ENCODE measurements at regions not wholly inside any gene's neighbourhood (a gene's known extent, or its start where the extent isn't known, plus 50 kb on each side); places are given as distances from the start of the nearest gene placed in this dataset.

DNA sequence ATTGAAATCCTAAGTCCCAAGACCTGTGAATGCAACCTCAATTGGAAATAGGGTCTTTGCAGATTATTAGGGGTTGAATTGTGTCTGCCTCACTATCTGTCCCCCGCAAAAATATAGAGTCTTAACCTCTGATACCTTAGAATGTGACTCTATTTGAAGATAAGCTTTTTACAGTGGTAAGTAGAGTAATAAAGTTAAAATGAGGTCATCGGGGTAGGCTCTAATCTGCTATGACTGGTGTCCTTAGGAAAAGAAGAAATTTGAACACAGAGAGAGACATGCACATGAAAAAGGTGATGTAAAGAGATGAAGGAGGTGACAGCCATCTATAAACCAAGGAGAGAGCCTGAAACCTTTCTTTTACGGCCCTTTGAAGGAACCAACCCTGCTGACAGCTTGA lies 287.1 kb upstream of the ADRA1B start:
- Histone ChIP-seq H3K36me3 (no peaks in the 10 kb centered on the region), H3K9me3 (peaks cover 0 to 15% (median 0%) of the 10 kb centered on the region in 11 donors), H3K27ac (no peak overlapping the region), H3K27me3 (no peaks in the 10 kb centered on the region), H3K4me1 (no peaks in the 10 kb centered on the region), H3K4me3 (no peak overlapping the region)
- TF ChIP-seq, protein P1, sequence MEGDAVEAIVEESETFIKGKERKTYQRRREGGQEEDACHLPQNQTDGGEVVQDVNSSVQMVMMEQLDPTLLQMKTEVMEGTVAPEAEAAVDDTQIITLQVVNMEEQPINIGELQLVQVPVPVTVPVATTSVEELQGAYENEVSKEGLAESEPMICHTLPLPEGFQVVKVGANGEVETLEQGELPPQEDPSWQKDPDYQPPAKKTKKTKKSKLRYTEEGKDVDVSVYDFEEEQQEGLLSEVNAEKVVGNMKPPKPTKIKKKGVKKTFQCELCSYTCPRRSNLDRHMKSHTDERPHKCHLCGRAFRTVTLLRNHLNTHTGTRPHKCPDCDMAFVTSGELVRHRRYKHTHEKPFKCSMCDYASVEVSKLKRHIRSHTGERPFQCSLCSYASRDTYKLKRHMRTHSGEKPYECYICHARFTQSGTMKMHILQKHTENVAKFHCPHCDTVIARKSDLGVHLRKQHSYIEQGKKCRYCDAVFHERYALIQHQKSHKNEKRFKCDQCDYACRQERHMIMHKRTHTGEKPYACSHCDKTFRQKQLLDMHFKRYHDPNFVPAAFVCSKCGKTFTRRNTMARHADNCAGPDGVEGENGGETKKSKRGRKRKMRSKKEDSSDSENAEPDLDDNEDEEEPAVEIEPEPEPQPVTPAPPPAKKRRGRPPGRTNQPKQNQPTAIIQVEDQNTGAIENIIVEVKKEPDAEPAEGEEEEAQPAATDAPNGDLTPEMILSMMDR (IDR thresholded peaks at IDR 0.05): no peak
- WGBS, 2 donors: 81 to 91% methylated on average over 3 of the region's 3 CpGs
- DNase-seq (no peak), ATAC-seq (no peak)
- intact Hi-C loops (cut with DNase I): no loop called here

DNA sequence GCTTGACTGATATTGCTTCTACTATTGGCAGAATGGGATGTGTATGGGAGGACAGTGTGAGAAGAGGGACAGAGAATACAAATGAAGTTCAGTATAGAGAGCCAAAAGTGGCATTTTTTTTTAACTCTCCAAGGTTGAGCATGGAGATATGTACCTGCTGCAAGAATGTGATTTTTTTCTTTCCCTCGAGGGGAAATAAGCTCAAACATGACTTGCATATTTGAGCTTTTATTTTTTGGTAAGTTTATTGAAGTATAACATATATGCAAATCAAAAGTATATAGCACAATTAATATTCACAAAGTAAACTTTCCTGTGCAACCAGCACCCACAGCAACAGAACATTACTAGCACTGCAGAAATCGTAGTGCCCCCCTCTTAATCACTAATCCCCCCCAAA lies 285.7 kb upstream of the ADRA1B start:
- H3K4me3 ChIP-seq: no peak overlapping the region
- no peak for DNase-seq
- 68 to 84% methylated on average over 2 of the region's 2 CpGs for WGBS, 2 donors
- peaks cover 0 to 15% (median 0%) of the 10 kb centered on the region in 11 donors for H3K9me3 ChIP-seq
- intact Hi-C loops (cut with DNase I): no loop called here
- ATAC-seq: no peak
- no peaks in the 10 kb centered on the region for H3K36me3 ChIP-seq
- H3K27me3 ChIP-seq: no peaks in the 10 kb centered on the region
- no peaks in the 10 kb centered on the region for H3K4me1 ChIP-seq
- H3K27ac ChIP-seq: no peak overlapping the region
- TF ChIP-seq, protein P1 (IDR thresholded peaks at IDR 0.05): no peak

DNA sequence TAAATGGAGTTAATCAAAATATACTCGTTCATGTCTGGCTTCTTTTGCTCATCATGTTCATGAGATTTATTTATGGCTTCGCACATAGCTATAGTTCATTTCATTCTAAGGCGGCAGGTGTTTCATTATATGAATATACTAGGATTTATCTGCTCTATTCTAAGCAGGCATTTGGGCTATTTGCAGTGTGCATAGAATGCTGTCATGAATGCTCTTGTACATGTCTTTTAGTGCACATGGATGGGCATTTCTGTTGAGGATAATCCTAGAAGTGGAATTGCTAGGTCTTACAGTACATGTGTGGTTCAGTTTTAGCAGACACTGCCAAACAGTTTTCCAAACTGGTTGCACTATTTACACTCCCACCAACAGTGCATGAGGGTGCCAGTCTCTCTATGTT lies 285.3 kb upstream of the ADRA1B start:
- TF ChIP-seq, protein P1 (IDR thresholded peaks at IDR 0.05): no peak
- H3K27ac ChIP-seq: no peak overlapping the region
- ATAC-seq: no peak

DNA sequence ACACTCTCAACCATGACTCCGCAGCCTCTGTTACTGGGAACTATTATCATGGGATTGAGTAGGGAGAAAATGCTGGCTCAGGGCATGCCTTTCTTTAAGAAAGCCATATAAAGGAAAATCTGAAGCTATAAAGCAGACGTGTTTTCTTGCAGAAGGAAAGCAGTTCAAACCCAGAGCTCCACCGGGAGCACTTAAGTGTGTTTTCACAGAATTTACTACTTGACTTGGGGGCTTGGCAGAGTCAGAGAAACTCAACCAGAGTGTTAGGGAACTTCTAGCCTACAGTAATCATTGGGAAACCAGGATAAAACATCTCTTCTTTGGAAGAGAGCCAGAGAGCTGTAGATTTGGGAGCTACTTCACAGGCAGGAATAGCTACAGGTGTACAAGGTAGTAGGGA lies 283.4 kb upstream of the ADRA1B start:
- WGBS, 2 donors: 82 to 83% methylated on average over 3 of the region's 3 CpGs
- no peak for DNase-seq

More for the DNA sequence above, 285.3 kb upstream of the ADRA1B start:
- H3K4me1 ChIP-seq: no peaks in the 10 kb centered on the region
- WGBS, 2 donors: 79 to 80% methylated on average over 3 of the region's 3 CpGs
- H3K4me3 ChIP-seq: no peak overlapping the region
- H3K9me3 ChIP-seq: peaks cover 0 to 11% (median 0%) of the 10 kb centered on the region in 11 donors
- DNase-seq: no peak
- H3K36me3 ChIP-seq: no peaks in the 10 kb centered on the region
- H3K27me3 ChIP-seq: no peaks in the 10 kb centered on the region
- intact Hi-C loops (cut with DNase I): no loop called here

More for the DNA sequence above, 283.4 kb upstream of the ADRA1B start:
- ATAC-seq: no peak
- TF ChIP-seq, protein P1 (IDR thresholded peaks at IDR 0.05): no peak
- no peak overlapping the region for H3K4me3 ChIP-seq
- H3K4me1 ChIP-seq: no peaks in the 10 kb centered on the region
- no peaks in the 10 kb centered on the region for H3K27me3 ChIP-seq
- H3K27ac ChIP-seq: no peak overlapping the region
- no peaks in the 10 kb centered on the region for H3K36me3 ChIP-seq
- intact Hi-C loops (cut with DNase I): no loop called here
- peaks cover 0 to 7% (median 0%) of the 10 kb centered on the region in 11 donors for H3K9me3 ChIP-seq

Data from heart right ventricle (tissue), 16 donors.